ENCODE measurements at regions not wholly inside any gene's neighbourhood (a gene's known extent, or its start where the extent isn't known, plus 50 kb on each side); places are given as distances from the start of the nearest gene placed in this dataset.
"Not testable (repeated sequence)": the region's sequence is repeated elsewhere in the genome, so short reads cannot be mapped to it uniquely, and the experiment has no call there.

GRCh38 chr10:28180654-28181053, 122.2 kb downstream of the MPP7 start:
- no peaks in the 10 kb centered on the region for H3K9me3 ChIP-seq
- no peaks in the 10 kb centered on the region for H3K27me3 ChIP-seq (ENCODE audit: low read depth)
- no peaks in the 10 kb centered on the region for H3K36me3 ChIP-seq (replicated peaks)
- in situ Hi-C loops (cut with MboI; ENCODE audit: low sequenced_read_pairs) = loop anchor here (25.0 kb wide), 1 partner anchor 618 kb away; no protein-coding TSS in a partner anchor
- DNase-seq (ENCODE audit: low spot score in 2 of 2) = no peak
- H3K4me3 ChIP-seq = no peak overlapping the region
- H3K4me1 ChIP-seq = no peaks in the 10 kb centered on the region

- no peak overlapping the region for H3K4me3 ChIP-seq
- no peaks in the 10 kb centered on the region for H3K36me3 ChIP-seq (replicated peaks)
- no peaks in the 10 kb centered on the region for H3K9me3 ChIP-seq
- H3K4me1 ChIP-seq = no peaks in the 10 kb centered on the region
- no peak for DNase-seq (ENCODE audit: low spot score in 2 of 2)
- in situ Hi-C loops (cut with MboI; ENCODE audit: low sequenced_read_pairs) = loop anchor here (25.0 kb wide), 1 partner anchor 617 kb away; no protein-coding TSS in a partner anchor
- no peaks in the 10 kb centered on the region for H3K27me3 ChIP-seq (ENCODE audit: low read depth)
Measured at GRCh38 chr10:28179743-28180099, 123.1 kb downstream of the MPP7 start.

- no peaks in the 10 kb centered on the region for H3K4me1 ChIP-seq
- no peaks in the 10 kb centered on the region for H3K9me3 ChIP-seq
- H3K4me3 ChIP-seq = no peak overlapping the region
- no peaks in the 10 kb centered on the region for H3K36me3 ChIP-seq (replicated peaks)
- in situ Hi-C loops (cut with MboI; ENCODE audit: low sequenced_read_pairs) = loop anchor here (25.0 kb wide), 1 partner anchor 617 kb away; no protein-coding TSS in a partner anchor
- no peaks in the 10 kb centered on the region for H3K27me3 ChIP-seq (ENCODE audit: low read depth)
- DNase-seq (ENCODE audit: low spot score in 2 of 2) = peak; percentile 53
Measured at GRCh38 chr10:28179006-28179742, 123.7 kb downstream of the MPP7 start.

GRCh38 chr10:28177944-28178637, 124.8 kb downstream of the MPP7 start:
- no peak for DNase-seq (ENCODE audit: low spot score in 2 of 2)
- no peaks in the 10 kb centered on the region for H3K27me3 ChIP-seq (ENCODE audit: low read depth)
- H3K9me3 ChIP-seq = no peaks in the 10 kb centered on the region
- H3K4me1 ChIP-seq = no peaks in the 10 kb centered on the region
- H3K4me3 ChIP-seq = no peak overlapping the region
- H3K36me3 ChIP-seq (replicated peaks) = no peaks in the 10 kb centered on the region
- in situ Hi-C loops (cut with MboI; ENCODE audit: low sequenced_read_pairs) = loop anchor here (25.0 kb wide), 1 partner anchor 616 kb away; no protein-coding TSS in a partner anchor

GRCh38 chr10:28176498-28176897, 126.4 kb downstream of the MPP7 start:
- in situ Hi-C loops (cut with MboI; ENCODE audit: low sequenced_read_pairs) = loop anchor here (25.0 kb wide), 1 partner anchor 614 kb away; no protein-coding TSS in a partner anchor
- DNase-seq (ENCODE audit: low spot score in 2 of 2); H3K4me3 ChIP-seq: not testable (repeated sequence)

GRCh38 chr10:28172223-28172610, 130.6 kb downstream of the MPP7 start:
- H3K9me3 ChIP-seq = no peaks in the 10 kb centered on the region
- no peaks in the 10 kb centered on the region for H3K36me3 ChIP-seq (replicated peaks)
- no peaks in the 10 kb centered on the region for H3K4me1 ChIP-seq
- in situ Hi-C loops (cut with MboI; ENCODE audit: low sequenced_read_pairs) = no loop called here
- DNase-seq (ENCODE audit: low spot score in 2 of 2) = no peak
- no peak overlapping the region for H3K4me3 ChIP-seq
- no peaks in the 10 kb centered on the region for H3K27me3 ChIP-seq (ENCODE audit: low read depth)

More at GRCh38 chr10:28176498-28176897, 126.4 kb downstream of the MPP7 start:
- H3K4me1 ChIP-seq; H3K27me3 ChIP-seq (ENCODE audit: low read depth); H3K36me3 ChIP-seq (replicated peaks); H3K9me3 ChIP-seq: not testable (repeated sequence)

DNA sequence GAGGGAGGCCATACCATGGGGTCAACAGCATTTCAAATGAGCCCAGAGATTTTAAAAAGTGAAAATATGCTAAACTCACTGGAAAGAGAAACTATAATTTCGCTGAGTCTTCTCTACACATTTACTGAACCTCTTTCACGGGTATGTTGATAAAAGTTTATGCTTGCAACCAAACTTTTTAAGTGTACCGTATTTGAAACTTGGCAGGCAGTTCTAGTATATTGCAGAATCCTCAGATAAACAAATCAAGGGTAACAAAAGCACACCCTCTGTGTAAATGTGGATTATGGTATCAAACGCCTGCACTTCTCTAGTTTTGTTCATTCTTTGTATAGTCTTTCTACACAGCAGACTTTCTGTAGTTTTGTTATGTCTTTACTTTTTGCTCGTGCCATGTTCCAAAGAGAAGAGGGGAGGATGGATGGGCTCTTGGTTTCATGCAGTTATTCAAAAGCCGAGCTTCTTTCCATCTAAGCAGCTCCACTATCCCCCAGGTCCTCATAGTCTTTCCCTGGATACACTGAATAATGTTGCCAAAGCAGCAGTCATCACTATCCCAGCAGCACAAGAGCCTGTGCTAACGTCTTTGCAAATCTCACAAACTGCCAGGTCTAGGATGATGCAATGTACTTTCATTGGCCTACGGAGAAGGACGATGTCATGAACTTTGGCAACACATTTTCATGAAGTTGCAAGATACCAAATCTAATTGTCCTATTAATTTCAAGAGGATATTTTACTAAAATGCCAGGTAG, 131.2 kb downstream of the MPP7 start:
- no peak for DNase-seq (ENCODE audit: low spot score in 2 of 2)

DNA sequence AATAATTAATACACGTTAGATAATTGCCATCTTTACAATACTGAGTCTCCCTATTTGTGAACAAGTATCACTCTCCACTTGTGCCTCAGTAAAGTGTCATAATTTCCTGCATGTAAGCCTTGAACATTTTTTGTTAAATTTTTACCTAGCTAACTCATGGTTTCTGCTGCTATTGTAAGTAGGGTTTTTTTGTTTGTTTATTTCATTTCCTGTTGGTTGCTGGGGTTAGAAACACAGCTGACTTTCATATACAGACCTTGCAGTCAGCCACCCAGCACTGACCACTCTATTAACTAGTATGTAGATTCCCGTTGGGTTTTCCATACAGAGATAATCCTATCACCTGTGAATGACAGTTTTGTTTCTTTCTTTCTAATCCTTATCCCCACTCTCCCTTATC, 133.3 kb downstream of the MPP7 start:
- H3K4me1 ChIP-seq = no peaks in the 10 kb centered on the region

More for the DNA sequence above, 131.2 kb downstream of the MPP7 start:
- H3K4me3 ChIP-seq = no peak overlapping the region
- H3K4me1 ChIP-seq = no peaks in the 10 kb centered on the region
- no peaks in the 10 kb centered on the region for H3K27me3 ChIP-seq (ENCODE audit: low read depth)
- H3K9me3 ChIP-seq = no peaks in the 10 kb centered on the region
- H3K36me3 ChIP-seq (replicated peaks) = no peaks in the 10 kb centered on the region
- in situ Hi-C loops (cut with MboI; ENCODE audit: low sequenced_read_pairs) = no loop called here

GRCh38 chr10:28160866-28161405, 141.9 kb downstream of the MPP7 start:
- Histone ChIP-seq H3K36me3 (replicated peaks) (no peaks in the 10 kb centered on the region), H3K4me3 (no peak overlapping the region), H3K9me3 (0 out of 2 replicates have a peak, but pooled peaks cover 2% of the 10 kb centered on the region), H3K27me3 (ENCODE audit: low read depth) (no peaks in the 10 kb centered on the region), H3K4me1 (no peaks in the 10 kb centered on the region)
- in situ Hi-C loops (cut with MboI; ENCODE audit: low sequenced_read_pairs) = no loop called here
- no peak for DNase-seq (ENCODE audit: low spot score in 2 of 2)

More for the DNA sequence above, 133.3 kb downstream of the MPP7 start:
- in situ Hi-C loops (cut with MboI; ENCODE audit: low sequenced_read_pairs) = no loop called here
- Histone ChIP-seq H3K36me3 (replicated peaks) (no peaks in the 10 kb centered on the region), H3K9me3 (no peaks in the 10 kb centered on the region), H3K27me3 (ENCODE audit: low read depth) (no peaks in the 10 kb centered on the region), H3K4me3 (no peak overlapping the region)
- no peak for DNase-seq (ENCODE audit: low spot score in 2 of 2)

GRCh38 chr10:28157379-28157778, 145.5 kb downstream of the MPP7 start:
- H3K9me3 ChIP-seq = 0 out of 2 replicates have a peak, but pooled peaks cover 2% of the 10 kb centered on the region
- no peaks in the 10 kb centered on the region for H3K27me3 ChIP-seq (ENCODE audit: low read depth)
- in situ Hi-C loops (cut with MboI; ENCODE audit: low sequenced_read_pairs) = no loop called here

DNA sequence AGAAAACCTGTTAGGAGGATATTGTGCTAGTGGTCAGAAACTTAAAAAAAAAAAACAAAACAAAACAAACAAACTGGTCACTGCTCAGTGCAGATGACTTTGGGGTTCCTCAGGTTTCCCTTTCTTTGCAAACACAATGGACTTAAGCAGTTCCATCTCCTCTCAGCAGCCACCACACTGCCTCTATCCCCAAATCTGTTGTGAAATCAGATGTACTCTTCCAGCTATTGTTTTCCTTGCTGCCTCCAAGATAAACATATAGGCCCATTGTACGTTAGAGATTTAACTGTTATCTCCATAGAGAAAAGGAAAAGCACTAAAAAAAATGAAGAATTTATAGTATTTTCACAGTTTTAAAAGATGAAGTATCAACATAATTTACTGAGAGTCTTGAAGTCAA, 147.1 kb downstream of the MPP7 start:
- Histone ChIP-seq H3K4me3 (no peak overlapping the region), H3K4me1 (no peaks in the 10 kb centered on the region; the same call in 1 of the 2 replicates), H3K27me3 (ENCODE audit: low read depth) (no peaks in the 10 kb centered on the region), H3K9me3 (0 out of 2 replicates have a peak, but pooled peaks cover 2% of the 10 kb centered on the region), H3K36me3 (replicated peaks) (no peaks in the 10 kb centered on the region)
- in situ Hi-C loops (cut with MboI; ENCODE audit: low sequenced_read_pairs) = no loop called here
- DNase-seq (ENCODE audit: low spot score in 2 of 2) = no peak

More at GRCh38 chr10:28157379-28157778, 145.5 kb downstream of the MPP7 start:
- Histone ChIP-seq H3K36me3 (replicated peaks) (no peaks in the 10 kb centered on the region), H3K4me1 (no peaks in the 10 kb centered on the region; the same call in 1 of the 2 replicates), H3K4me3 (no peak overlapping the region)
- no peak for DNase-seq (ENCODE audit: low spot score in 2 of 2)

DNA sequence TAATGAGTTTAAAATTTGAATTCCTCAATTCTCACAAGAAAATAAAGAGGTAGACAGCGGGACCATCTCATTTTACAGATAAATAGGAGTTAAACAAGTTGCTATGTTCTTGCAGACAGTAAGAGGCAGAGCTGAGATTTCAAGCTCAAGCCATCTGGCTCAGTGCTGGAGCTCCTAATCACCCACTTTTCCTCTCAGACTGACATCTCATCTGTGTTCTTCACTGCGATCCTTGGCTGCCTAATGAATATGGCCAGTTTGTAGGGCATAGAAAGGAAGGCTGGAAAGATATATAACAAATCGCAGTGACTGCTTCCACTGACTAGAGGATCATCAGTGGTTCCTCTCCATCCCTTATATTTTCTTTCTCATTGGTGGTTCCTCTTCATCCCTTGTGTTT, 151.2 kb downstream of the MPP7 start:
- in situ Hi-C loops (cut with MboI; ENCODE audit: low sequenced_read_pairs) = no loop called here
- no peaks in the 10 kb centered on the region for H3K27me3 ChIP-seq (ENCODE audit: low read depth)
- H3K36me3 ChIP-seq (replicated peaks) = no peaks in the 10 kb centered on the region
- 0 out of 2 replicates have a peak, but pooled peaks cover 2% of the 10 kb centered on the region for H3K9me3 ChIP-seq
- H3K4me3 ChIP-seq = no peak overlapping the region
- DNase-seq (ENCODE audit: low spot score in 2 of 2) = no peak
- H3K4me1 ChIP-seq = no peaks in the 10 kb centered on the region; the same call in 1 of the 2 replicates

GRCh38 chr10:28149746-28150145, 150.9 kb upstream of the ODAD2 start:
- H3K27me3 ChIP-seq (ENCODE audit: low read depth) = no peaks in the 10 kb centered on the region; the same call in 1 of the 2 replicates
- no peaks in the 10 kb centered on the region for H3K9me3 ChIP-seq
- DNase-seq (ENCODE audit: low spot score in 2 of 2) = no peak
- in situ Hi-C loops (cut with MboI; ENCODE audit: low sequenced_read_pairs) = no loop called here
- H3K4me1 ChIP-seq = no peaks in the 10 kb centered on the region; the same call in 1 of the 2 replicates
- no peak overlapping the region for H3K4me3 ChIP-seq
- H3K36me3 ChIP-seq (replicated peaks) = no peaks in the 10 kb centered on the region
